ENCODE measurements at regions not wholly inside any gene's neighbourhood (a gene's known extent, or its start where the extent isn't known, plus 50 kb on each side); places are given as distances from the start of the nearest gene placed in this dataset.

DNA sequence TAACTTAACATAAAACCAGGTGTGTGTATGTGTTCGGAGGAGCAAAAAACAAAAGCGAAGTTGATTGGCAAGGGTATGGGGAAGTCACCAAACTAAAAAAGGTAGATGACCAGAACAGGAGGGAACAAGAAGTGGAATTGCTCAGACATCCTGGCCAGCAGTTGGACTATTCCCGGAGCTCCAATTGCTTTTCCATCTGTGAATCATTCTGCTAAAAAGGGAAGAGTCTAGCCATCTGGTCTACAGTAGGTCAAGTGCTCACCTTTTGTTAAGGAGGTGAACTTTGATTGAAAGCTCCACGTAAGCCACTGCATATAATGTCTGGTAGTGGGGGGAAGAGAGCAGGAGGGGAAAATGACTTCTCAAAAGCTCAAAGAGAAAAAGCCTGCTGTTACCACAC, 50.0 kb upstream of the BET1 start:
- no peak for FAIRE-seq

DNA sequence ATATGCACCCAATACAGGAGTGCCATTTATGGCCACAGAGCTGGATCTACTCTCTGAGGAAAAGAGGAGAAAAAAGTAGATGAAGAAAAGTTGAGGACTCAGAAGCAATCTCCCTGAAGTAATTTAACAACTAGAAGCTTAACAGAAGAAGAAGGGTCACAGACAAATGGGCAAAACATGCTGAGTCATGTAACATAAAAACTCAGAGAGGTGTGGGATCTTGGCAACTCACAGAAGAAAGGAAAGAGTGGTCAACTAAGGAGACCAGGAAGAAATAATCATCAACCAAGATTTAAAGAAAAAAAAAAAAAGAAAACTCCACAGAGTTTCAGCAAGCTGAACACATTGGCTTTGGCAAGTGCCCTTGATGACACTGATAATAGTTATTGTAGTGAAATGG, 51.8 kb upstream of the BET1 start:
- no peak for FAIRE-seq

DNA sequence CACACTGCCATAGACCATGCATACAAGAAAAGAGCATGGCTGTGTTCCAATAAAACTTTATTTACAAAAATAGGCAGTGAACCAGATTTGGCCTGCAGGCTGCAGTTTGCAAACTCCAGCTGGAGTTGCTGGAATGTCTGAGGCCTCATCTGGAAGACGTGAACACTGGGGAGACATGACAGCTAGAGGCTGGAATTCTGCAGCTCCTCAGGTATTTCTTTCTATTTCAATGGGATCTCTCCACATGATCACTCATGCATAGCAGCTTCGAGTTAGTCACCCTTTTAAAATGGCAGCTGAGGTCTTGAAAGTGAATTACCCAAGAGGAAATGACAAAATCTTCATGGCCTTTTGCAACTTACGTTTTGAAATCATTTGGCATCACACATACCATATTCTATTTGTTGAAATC, 52.6 kb upstream of the BET1 start:
- no peak for FAIRE-seq

DNA sequence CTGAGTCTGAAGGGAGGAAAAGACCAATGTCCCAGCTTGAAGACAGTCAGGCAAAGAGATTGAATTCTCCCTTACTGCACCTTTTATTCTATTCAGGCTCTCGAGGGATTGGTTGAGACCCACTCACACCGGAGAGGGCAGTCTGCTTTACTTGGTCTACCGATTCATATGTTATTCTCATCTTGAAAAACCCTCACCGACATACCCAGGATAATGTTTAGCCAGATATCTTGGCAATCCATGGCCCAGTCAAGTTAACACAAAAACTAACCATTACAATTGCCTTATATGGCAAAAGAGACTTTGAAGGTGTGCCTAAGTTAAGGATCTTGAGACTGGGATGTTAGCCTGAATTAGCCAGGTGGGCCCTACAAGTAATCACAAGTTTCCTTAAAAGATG, 53.8 kb upstream of the BET1 start:
- FAIRE-seq: no peak

DNA sequence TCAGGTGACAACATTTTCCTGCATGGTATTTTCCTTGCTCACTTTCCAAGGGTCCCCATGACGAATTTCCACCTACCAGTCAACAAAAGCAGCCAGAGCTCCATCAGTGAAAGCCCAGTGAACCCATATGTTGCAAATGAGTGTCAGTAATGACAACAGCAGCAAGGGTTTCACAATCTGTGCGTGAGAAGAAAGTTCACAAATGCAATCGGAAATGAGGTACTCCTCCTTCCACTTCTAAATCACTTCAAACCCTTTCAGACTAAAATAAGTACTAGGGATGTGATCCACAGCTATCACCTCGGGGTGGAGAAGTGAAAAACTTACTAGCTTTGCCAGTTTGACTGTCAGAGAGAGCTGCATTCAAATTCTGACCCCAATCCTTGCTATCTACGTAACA, 55.6 kb upstream of the BET1 start:
- no peak for FAIRE-seq

DNA sequence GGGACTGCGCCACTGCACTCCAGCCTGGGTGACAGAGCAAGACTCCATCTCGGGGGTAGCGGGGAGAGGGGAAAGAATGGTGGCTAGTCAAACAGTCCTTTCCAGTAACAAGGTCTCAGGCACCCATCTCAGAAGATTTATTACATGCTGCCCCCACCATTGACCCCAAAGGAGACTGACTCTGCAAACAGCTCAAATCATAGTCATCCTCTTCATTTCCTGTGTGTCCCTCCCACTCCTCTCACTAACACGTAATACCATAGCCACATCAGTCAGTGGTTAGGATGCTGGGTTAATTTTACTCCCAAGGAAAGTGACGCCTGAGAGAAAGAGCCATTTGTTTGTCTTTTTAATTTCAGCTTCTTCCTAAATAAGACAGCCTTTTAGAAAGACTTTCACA, 56.6 kb upstream of the BET1 start:
- FAIRE-seq: no peak

DNA sequence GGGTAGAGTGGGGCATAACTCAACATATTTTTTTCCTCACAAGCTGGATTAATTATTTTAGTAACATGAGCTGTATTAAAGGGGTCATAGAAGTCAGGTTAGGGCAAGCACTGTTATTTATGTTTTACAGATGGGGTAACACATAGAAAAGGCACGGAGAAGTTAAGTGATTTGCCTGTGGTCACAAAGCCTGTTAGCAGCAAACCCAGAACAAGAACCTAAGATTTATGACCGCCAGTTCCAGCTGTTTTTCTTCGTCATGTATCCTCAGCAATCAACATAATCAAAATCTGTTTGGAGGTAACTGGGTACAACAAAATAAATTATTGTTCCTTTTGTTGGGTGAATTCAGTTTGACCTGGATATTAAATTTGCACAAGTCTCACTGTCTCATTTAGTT, 57.2 kb upstream of the BET1 start:
- FAIRE-seq: no peak

DNA sequence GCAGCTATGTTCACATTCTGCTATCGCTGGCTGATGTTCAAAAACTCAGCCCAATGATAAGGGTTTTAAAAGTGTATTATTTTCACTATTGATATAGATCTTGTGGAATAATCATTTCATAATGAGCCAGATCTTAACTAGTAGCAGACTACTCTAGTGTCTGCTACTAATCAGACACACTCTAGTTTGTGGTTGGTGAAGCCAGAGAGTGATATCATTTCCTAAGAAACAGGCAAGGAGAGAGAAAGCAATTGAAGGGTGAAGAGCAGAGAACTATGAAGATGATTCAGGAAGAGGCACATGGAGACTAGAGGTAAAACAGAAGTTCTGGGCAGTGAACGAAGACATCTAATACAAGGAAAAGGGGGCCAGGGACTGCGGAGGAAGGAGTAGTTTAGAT, 58.2 kb upstream of the BET1 start:
- no peak for FAIRE-seq

DNA sequence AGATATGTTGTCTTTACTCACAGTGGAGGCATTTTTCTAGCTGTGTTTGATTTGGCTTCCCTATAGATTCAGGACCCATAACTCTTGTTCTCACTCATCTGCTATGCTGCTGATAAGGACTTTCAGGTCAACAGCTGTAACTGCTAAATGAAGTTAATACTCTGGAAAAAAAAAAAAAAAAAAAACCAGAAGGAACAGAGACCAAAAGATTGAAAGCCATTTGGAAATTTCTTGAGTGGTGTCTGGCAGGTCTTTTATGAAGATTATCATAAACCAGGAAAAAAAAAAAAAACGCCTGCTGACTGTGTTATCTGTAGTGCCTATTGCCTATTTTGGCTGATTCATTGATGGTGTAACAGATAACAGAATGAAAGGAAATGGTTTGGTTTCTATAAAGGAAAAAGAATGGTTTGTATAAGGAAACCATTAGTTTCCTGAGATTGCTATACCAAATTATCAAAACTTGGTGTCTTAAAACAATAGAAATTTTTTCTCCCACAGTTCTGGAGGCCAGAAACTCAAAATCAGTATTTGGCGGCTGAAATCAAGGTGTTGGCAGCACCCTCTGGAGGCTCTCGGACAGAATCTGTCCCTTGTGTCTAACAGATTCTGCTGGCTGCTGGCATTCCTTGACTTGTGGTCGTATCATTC, 60.5 kb upstream of the BET1 start:
- FAIRE-seq: no peak

DNA sequence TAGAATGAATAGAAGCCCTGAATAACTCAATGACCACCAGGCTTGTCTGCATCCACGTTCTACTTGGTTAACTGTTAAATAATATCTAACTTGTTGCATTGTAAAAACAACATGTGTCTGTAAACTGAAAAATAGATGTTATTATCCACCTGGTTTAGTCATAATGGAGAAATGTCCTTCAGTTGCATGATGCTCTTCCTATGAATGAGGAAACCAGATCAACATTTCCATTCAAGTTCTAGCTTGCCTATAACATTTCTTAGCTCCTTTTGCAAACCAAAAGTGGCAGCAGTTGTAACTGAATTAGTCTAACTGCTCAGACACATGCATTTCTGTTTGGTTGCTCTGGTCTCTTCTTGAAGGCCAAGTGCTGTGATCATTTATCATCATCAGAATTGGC, 62.9 kb upstream of the BET1 start:
- no peak for FAIRE-seq

DNA sequence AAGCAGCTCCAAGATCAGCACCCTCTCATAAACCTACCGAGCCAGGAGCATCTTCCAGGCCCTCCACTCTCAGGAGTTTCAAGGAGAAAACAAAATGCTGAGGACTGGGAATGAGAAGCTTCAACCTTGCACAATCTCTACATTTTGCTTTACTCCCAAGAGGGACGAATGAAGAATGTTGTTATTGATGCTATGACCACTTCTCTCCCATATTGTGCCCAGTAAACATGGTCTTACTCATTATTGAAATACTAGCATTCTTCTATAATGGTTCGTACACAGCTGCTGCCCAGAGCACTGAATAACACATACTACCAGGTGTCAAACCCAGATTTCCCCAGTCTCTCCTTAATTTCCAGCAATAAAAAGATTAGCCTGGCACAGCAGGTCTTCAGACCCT, 63.4 kb upstream of the BET1 start:
- FAIRE-seq: no peak

DNA sequence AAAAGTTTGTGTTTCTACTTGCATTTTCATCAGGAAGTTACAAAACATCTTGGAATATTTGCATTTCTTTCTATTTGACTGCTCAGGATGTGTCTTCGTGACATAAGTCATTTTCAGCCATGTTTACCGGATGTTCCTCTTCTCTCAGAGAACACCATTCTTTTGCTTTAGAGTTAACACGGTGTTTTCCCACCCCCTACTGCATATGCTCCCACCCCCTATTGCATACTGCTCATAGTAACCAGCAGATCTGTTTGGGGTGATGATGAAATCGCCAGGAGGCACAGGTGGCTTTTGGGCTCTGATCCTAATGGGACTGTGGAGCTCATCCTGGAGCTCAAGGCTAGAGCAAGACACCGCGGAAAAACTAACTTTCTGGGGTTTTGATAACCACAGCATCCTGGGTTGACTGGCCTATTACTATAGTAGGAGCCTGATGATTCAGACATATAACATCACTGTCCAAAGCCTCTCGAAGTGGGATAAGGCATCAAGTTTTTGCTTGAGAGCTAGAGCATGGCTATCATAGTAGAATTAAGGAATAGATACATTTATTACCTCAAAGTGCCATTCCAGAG, 65.1 kb upstream of the BET1 start:
- no peak for FAIRE-seq

DNA sequence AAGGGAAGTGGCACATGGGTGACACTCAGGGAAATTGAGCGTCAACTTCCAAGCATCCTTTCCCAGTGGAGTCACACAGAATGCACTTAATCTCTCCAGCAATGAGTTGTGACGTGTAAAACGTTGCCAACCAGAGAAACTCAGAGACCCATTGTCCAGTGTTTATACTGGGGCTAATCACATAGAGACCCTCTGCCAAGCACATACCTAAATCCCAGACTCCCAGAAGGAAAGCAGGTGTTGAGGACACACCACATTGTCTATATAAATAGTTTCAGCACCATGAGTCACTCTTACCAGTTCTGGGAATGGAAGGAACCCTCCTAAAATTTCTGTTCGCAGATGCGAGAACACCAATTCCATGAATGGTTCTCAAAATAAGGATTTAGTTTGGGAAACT, 76.4 kb upstream of the BET1 start:
- FAIRE-seq: no peak

DNA sequence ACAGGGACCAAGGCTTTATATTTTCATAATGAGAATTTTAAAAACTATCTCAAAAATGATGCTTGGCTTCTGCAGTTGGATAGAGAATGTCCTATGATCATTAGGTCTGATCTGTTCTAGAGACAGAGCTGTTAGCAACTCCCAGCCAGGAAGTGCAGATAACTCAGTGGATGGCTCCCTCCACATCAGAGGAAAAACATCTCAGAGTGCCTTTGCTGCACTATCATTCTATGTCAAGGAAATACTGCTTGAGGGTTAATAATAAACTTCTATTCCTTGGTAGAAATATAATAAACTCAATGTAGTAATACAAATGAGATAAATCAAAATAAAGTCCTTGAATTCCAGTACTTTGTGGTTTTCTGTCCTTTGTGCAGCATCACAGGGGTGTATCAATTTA, 78.0 kb upstream of the BET1 start:
- no peak for FAIRE-seq

DNA sequence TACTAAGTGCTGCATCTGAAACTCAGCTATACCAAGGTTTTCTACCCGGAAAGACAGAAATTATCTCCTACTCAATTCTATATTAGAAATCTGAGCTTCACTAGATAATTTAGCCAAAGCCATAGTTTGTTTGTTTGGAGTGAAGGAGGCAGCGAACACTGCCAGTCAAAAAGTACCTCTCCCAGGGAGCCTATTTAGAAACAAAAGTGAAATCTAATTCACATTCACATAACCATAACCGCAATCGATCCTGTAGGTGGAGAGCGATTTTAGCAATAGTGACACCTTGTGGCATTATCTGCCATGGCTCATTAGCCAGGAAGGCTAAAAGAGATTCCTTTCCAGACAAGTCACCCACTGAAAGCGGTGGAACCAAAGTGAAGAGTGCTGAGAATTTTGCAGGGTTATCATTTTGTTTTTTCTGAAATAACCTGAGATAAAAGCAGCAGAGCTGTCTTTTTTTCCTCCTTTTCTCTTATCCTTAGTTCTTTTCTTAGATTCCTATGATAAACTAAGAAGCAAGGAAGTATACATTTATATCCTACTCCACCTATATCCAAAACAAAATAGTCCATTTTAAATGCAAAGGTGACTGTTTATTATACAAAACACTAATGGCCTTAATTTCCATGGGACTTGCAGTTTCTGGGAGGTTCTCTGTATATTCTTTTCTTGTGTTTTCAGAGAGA, 83.7 kb upstream of the BET1 start:
- peak; percentile 66 for FAIRE-seq

DNA sequence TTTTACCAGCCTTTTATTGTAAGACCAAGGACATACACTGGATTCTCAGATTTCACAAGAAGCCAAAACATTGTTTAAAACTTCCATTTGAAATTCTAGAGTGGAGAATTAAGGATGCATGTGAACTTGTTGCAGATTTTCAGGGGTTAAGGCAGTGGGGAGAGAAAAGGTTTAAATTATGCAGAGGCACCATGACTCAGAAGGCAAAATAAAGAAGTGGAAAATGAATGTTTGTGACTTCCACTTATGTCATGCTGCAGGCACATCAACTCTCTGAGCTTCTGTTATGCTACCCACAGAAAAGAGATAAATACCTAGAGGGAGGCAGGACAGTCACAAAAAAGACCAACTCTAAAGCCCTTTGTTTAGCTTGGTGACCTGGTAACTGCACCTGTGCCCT, 84.4 kb upstream of the BET1 start:
- no peak for FAIRE-seq

DNA sequence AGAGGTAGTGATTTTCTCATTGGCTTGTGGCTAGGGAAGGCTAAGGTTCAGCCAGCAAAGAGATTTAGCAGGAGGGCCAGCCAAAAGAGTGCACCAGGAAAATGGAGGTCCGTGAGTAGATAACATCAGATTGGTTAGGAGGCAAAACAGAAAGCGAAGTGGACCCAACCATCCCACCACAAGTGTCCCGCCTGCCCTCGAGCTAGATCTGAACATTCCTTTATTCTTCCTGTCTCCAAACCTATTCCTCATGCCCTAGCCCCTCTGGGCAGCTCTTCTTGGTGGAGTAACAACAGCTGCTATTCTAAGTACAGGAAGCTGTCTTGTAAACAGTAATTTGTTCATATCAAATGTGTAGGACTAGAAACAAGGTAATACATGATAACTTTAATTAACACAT, 85.7 kb upstream of the BET1 start:
- no peak for FAIRE-seq

DNA sequence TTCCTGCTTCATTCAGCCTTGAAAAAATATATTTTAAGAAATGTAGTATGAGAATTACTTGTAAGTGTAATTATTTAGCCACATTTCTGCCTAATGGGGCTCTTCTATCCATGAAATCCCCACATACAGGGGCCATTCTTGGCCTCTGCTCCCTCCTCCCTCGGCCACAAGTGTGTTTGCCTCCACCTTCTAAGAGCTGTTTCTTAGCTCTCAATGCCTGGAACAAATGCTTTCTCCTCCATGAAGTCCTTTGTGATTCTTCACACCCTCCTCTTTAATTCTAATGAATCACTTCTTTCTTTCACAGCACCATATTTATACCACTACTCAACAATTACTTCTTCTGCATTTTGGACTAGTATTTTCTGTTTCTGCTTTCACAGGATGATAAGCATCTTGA, 88.8 kb upstream of the BET1 start:
- FAIRE-seq: no peak

DNA sequence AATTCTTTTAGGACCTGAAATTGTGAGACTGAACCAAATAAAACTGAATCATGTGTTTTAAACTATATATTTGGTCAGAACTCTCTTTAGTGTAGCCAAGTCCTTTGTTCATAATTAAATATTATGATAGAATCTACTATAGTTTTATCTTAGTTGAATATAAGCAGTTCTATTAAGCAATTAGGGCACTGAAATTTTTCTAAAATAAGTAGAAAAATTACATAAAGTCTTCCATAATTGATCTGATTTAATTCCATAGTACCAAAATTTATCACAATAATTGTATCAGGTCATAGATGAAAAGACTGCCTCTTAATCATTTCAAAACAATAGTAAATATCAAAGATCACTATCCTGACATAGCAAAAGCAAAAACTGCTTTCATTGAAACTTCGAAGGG, 90.1 kb upstream of the BET1 start:
- FAIRE-seq: no peak

DNA sequence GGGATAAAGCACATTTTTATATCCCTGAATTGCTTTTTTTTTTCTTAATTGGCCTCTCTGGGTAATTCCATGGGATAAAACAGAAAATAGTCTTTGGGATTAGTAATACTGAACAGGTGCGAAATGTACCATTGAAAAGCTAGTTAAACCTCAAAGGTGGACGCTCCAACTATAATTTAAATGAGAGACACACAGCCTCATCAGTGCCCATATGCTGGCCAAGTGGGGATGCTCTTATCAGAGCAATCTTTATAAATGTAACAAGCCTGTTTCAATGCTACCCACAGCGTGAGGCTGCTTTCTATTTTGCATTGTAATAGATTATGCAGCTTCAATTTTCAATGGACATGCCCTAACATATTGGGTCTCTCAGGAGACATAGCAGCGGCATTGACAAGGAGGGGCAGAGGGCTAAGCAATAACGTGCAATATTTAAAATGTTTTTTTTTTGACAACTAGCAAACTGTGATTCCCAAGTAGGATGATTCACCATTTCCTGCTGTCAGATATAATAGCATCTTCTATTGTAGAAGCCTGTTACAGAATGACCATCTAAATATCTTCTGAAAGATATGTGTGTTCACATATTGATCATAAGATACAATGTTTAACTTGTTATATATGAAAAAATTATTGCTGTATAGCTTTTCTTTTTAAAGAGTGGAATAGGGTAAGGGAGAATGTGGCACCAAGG, 91.3 kb upstream of the BET1 start:
- no peak for FAIRE-seq

DNA sequence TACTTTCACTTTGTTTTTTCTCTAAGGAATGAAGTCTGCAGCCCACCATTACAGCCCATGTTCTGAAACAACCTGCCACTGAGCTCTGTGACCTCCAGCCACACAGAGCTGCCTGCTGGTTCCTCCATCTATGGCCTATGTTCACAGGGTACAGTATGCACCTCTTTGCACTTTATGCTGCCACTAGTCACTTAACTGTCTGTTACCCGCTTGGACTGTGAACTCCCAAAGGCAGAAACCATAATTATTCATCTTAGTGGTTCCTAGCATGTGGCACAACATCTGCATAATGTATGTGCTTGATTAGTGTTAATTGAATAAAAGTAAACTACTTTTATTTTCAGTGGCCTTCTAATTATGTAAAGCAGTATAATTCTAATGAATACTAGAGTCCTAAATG, 95.5 kb upstream of the BET1 start:
- no peak for FAIRE-seq

DNA sequence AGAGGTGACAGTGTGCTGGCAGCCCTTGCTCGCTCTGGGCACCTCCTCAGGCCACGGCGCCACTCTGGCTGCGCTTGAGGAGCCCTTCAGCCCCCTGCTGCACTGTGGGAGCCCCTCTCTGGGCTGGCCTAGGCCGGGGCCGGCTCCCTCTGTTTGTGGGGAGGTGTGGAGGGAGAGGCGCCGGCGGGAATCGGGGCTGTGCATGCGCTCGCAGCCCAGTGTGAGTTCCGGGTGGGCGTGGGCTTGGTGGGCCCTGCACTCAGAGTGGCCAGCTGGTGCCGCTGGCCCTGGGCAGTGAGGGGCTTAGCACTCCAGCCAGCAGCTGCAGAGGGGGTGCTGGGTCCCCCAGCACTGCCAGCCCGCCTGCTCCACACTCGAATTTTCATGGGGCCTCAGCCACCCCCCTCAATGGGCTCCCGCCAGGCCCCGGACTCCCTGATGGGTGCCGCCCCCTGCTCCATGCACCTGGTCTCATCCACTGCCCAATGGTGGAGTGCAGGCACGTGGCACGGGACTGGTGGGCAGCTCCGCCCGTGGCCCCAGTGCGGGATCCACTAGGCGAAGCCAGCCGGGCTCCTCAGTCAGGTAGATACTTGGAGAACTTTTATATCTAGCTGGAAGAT, 96.7 kb upstream of the BET1 start:
- no peak for FAIRE-seq

DNA sequence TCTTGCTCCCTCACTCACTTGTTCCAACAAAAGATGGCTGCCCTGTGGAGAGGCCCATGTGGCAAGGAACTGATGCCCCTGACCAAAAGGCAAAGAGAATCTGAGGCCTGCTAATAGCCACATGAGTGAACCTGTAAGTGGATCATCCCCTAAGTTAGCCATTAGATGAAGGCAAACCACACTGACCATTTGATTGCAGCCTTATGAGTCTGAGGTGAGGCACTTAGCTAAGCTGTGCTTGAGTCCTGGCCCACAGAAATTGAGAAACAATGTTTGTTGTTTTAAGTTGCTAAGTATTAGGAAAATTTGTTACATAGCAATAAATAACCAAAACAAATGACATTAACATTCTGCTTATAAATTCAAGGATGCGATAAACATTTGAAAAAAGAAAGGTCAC, 100.1 kb upstream of the BET1 start:
- FAIRE-seq: no peak

DNA sequence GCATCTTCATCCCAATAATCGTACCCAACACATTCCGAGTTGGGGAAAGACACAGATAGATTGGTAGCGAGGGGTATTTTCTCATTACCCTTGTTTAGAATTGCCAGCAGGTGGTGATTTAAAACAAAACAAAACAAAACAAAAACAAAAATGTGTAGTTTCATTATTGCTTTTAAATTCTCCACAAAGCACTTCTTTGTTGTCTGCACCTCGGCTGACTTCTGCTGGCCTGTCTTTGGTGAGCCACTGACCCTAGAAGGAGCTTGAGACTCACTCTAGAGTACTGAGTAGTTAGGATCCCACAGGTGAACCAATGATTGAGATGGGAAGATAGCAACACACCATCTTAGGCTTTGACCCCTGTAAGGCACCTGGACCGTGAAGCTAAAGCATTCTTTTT, 105.4 kb upstream of the BET1 start:
- FAIRE-seq: no peak
